ACC112 (cell line): ENCODE measurements at regions not wholly inside any gene's neighbourhood (a gene's known extent, or its start where the extent isn't known, plus 50 kb on each side); places are given as distances from the start of the nearest gene placed in this dataset.

ENCODE experiments used
- H2AFZ ChIP-seq: fragments of 200-600 bp; sonication (generic); one replicate; pipeline ENCODE4 v1.6.0; 2017; ENCODE audit warnings: antibody characterized with exemption, low read length; ENCODE audit not compliant: unreplicated experiment
- H3K27ac ChIP-seq: fragments of 200-600 bp; sonication (generic); 2 replicates; pipeline ENCODE4 v1.5.1; 2014; ENCODE audit warnings: low read depth, mild to moderate bottlenecking, antibody characterized with exemption, low read length, moderate library complexity
- H3K27me3 ChIP-seq: fragments of 200-600 bp; sonication (generic); 2 replicates; pipeline ENCODE4 v1.6.1; 2014; ENCODE audit warnings: mild to moderate bottlenecking, antibody characterized with exemption, low read length, moderate library complexity, mixed read lengths; ENCODE audit not compliant: insufficient read depth
- H3K36me3 ChIP-seq: fragments of 200-600 bp; sonication (generic); 2 replicates; pipeline ENCODE4 v1.6.1; 2016; ENCODE audit warnings: mild to moderate bottlenecking, antibody characterized with exemption, low read length, moderate library complexity, mixed read lengths; ENCODE audit not compliant: insufficient read depth
- H3K4me1 ChIP-seq: fragments of 200-600 bp; sonication (generic); one replicate; pipeline ENCODE4 v1.6.1; 2016; ENCODE audit warnings: low read length, mixed read lengths; ENCODE audit not compliant: insufficient read depth, unreplicated experiment, control insufficient read depth
- H3K4me3 ChIP-seq: fragments of 200-600 bp; sonication (generic); 2 replicates; pipeline ENCODE4 v1.5.1; 2014; ENCODE audit warnings: mild to moderate bottlenecking, low read depth, low read length
- H3K79me2 ChIP-seq: fragments of 200-600 bp; sonication (generic); one replicate; pipeline ENCODE4 v1.6.0; 2016; ENCODE audit warnings: low read length; ENCODE audit not compliant: control insufficient read depth, unreplicated experiment, insufficient read depth

- Histone ChIP-seq H3K79me2 (no peaks in the 10 kb centered on the region), H3K27me3 (no peaks in the 10 kb centered on the region), H3K4me1 (no peaks in the 10 kb centered on the region), H3K27ac (no peak overlapping the region), H3K36me3 (no peaks in the 10 kb centered on the region), H3K4me3 (no peak overlapping the region), H2AFZ (no peak overlapping the region)
These were observed 473.3 kb downstream of the GABRG1 start for GRCh38 chr4:45650545-45650944.

GRCh38 chr4:45648846-45649245 is 475.0 kb downstream of the GABRG1 start:
- H3K36me3 ChIP-seq: no peaks in the 10 kb centered on the region
- no peak overlapping the region for H3K4me3 ChIP-seq
- H3K4me1 ChIP-seq: no peaks in the 10 kb centered on the region
- H3K27ac ChIP-seq: no peak overlapping the region
- no peak overlapping the region for H2AFZ ChIP-seq
- H3K79me2 ChIP-seq: no peaks in the 10 kb centered on the region
- no peaks in the 10 kb centered on the region for H3K27me3 ChIP-seq

GRCh38 chr4:45647823-45648222 is 476.0 kb downstream of the GABRG1 start:
- H3K79me2 ChIP-seq: no peaks in the 10 kb centered on the region
- no peaks in the 10 kb centered on the region for H3K4me1 ChIP-seq
- H2AFZ ChIP-seq: no peak overlapping the region
- H3K4me3 ChIP-seq: no peak overlapping the region
- H3K27me3 ChIP-seq: no peaks in the 10 kb centered on the region
- H3K36me3 ChIP-seq: no peaks in the 10 kb centered on the region
- H3K27ac ChIP-seq: no peak overlapping the region

GRCh38 chr4:45646885-45647590 is 476.8 kb downstream of the GABRG1 start:
- no peaks in the 10 kb centered on the region for H3K4me1 ChIP-seq
- H3K79me2 ChIP-seq: no peaks in the 10 kb centered on the region
- no peak overlapping the region for H3K4me3 ChIP-seq
- H3K27ac ChIP-seq: no peak overlapping the region
- H3K36me3 ChIP-seq: no peaks in the 10 kb centered on the region
- H2AFZ ChIP-seq: no peak overlapping the region
- no peaks in the 10 kb centered on the region for H3K27me3 ChIP-seq

GRCh38 chr4:45640281-45640680 is 483.6 kb downstream of the GABRG1 start:
- Histone ChIP-seq H3K36me3 (no peaks in the 10 kb centered on the region), H3K4me3 (no peak overlapping the region), H3K79me2 (no peaks in the 10 kb centered on the region), H3K27ac (no peak overlapping the region), H3K27me3 (no peaks in the 10 kb centered on the region), H3K4me1 (no peaks in the 10 kb centered on the region), H2AFZ (no peak overlapping the region)

- H3K79me2 ChIP-seq: no peaks in the 10 kb centered on the region
- no peak overlapping the region for H3K27ac ChIP-seq
- no peaks in the 10 kb centered on the region for H3K36me3 ChIP-seq
- no peak overlapping the region for H2AFZ ChIP-seq
- no peaks in the 10 kb centered on the region for H3K4me1 ChIP-seq
- no peak overlapping the region for H3K4me3 ChIP-seq
- no peaks in the 10 kb centered on the region for H3K27me3 ChIP-seq
These were observed 485.2 kb downstream of the GABRG1 start for GRCh38 chr4:45638641-45639040.

- Histone ChIP-seq H3K79me2 (no peaks in the 10 kb centered on the region), H3K27me3 (no peaks in the 10 kb centered on the region), H3K4me3 (no peak overlapping the region), H3K36me3 (no peaks in the 10 kb centered on the region), H2AFZ (no peak overlapping the region), H3K4me1 (no peaks in the 10 kb centered on the region), H3K27ac (no peak overlapping the region)
These were observed 487.7 kb downstream of the GABRG1 start for GRCh38 chr4:45636175-45636574.

GRCh38 chr4:45629717-45630116 is 494.1 kb downstream of the GABRG1 start:
- Histone ChIP-seq H3K4me1 (no peaks in the 10 kb centered on the region), H3K27ac (no peak overlapping the region), H3K36me3 (no peaks in the 10 kb centered on the region), H3K27me3 (no peaks in the 10 kb centered on the region), H3K4me3 (no peak overlapping the region), H3K79me2 (no peaks in the 10 kb centered on the region), H2AFZ (no peak overlapping the region)

GRCh38 chr4:45621971-45622370 is 501.9 kb downstream of the GABRG1 start:
- Histone ChIP-seq H3K27ac (no peak overlapping the region), H3K4me3 (no peak overlapping the region), H3K79me2 (no peaks in the 10 kb centered on the region), H2AFZ (no peak overlapping the region), H3K36me3 (no peaks in the 10 kb centered on the region), H3K4me1 (no peaks in the 10 kb centered on the region), H3K27me3 (no peaks in the 10 kb centered on the region)

GRCh38 chr4:45620808-45621207 is 503.0 kb downstream of the GABRG1 start:
- no peaks in the 10 kb centered on the region for H3K79me2 ChIP-seq
- H3K4me3 ChIP-seq: no peak overlapping the region
- H2AFZ ChIP-seq: no peak overlapping the region
- no peaks in the 10 kb centered on the region for H3K36me3 ChIP-seq
- H3K27me3 ChIP-seq: no peaks in the 10 kb centered on the region
- H3K27ac ChIP-seq: no peak overlapping the region
- H3K4me1 ChIP-seq: no peaks in the 10 kb centered on the region

GRCh38 chr4:45596379-45597101 is 527.3 kb downstream of the GABRG1 start:
- Histone ChIP-seq H3K79me2 (no peaks in the 10 kb centered on the region), H3K27ac (no peak overlapping the region), H3K27me3 (no peaks in the 10 kb centered on the region), H3K36me3 (no peaks in the 10 kb centered on the region), H3K4me1 (no peaks in the 10 kb centered on the region), H2AFZ (no peak overlapping the region), H3K4me3 (no peak overlapping the region)
